ENCODE measurements at regions not wholly inside any gene's neighbourhood (a gene's known extent, or its start where the extent isn't known, plus 50 kb on each side); places are given as distances from the start of the nearest gene placed in this dataset.

DNA sequence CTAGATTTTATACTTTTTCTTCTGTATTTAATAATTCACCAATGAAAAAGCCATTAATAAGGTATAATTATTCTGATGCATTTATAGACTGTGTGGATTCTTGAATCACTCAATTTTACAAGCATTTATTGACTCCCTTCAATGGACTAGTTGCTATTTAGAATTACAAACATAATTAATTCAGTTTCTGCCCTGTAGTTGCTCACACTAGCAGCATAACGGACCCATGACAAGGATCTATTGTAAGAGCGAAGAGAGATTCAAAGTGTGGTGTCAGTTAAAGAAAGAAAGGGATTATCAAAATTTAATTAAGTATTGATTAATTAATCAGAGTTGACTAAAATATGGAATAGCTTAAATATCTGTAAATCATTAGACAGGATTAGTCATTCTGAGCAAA is 602.6 kb upstream of the PTCHD4 start:
- TF ChIP-seq, protein P1, sequence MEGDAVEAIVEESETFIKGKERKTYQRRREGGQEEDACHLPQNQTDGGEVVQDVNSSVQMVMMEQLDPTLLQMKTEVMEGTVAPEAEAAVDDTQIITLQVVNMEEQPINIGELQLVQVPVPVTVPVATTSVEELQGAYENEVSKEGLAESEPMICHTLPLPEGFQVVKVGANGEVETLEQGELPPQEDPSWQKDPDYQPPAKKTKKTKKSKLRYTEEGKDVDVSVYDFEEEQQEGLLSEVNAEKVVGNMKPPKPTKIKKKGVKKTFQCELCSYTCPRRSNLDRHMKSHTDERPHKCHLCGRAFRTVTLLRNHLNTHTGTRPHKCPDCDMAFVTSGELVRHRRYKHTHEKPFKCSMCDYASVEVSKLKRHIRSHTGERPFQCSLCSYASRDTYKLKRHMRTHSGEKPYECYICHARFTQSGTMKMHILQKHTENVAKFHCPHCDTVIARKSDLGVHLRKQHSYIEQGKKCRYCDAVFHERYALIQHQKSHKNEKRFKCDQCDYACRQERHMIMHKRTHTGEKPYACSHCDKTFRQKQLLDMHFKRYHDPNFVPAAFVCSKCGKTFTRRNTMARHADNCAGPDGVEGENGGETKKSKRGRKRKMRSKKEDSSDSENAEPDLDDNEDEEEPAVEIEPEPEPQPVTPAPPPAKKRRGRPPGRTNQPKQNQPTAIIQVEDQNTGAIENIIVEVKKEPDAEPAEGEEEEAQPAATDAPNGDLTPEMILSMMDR (conservative IDR thresholded peaks at IDR 0.05): no peak
- TF ChIP-seq ZFX (IDR thresholded peaks at IDR 0.05): no peak
- H3K27ac ChIP-seq: no peak overlapping the region

DNA sequence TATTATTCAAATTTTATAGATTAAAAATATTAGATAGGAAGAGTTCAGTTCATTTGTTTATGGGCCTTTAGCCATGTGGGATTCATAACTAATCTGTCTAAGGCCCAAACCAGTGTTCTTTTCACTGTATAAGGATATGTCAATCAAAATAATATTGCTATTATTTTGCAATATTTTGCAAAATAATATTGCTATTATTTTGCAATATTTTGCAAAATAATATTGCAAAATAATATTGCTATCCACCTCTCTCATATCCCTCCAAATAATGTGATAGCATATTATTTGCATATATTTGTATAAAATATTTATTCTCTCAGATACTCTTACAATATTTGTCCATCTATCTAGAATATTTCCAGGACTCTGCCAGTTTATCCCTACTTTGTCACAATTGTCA is 595.3 kb upstream of the PTCHD4 start:
- TF ChIP-seq, protein P1 (conservative IDR thresholded peaks at IDR 0.05): no peak
- no peak for TF ChIP-seq ZFX (IDR thresholded peaks at IDR 0.05)
- H3K27ac ChIP-seq: no peak overlapping the region

DNA sequence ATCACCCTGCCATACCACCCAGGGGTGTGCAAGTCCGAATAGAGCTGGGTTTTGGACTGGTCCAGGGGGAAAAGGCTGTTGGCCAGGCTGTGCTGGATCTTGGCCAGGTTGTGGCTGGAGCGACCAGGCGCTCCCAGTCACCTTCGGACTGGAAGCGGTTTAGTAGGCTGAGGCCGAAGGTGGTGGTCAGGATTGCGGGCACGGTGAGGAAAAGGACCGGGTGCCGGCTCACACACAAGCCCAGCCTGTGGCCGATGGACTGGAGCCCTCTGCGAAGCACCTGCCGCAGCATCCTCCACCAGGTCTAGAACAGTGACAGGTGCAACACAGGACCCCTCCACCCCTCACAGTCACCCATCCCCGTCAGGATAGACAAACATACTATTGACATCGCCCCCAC is 590.6 kb upstream of the PTCHD4 start:
- H3K27ac ChIP-seq: no peak overlapping the region
- TF ChIP-seq ZFX (IDR thresholded peaks at IDR 0.05): no peak
- TF ChIP-seq, protein P1 (conservative IDR thresholded peaks at IDR 0.05): no peak

DNA sequence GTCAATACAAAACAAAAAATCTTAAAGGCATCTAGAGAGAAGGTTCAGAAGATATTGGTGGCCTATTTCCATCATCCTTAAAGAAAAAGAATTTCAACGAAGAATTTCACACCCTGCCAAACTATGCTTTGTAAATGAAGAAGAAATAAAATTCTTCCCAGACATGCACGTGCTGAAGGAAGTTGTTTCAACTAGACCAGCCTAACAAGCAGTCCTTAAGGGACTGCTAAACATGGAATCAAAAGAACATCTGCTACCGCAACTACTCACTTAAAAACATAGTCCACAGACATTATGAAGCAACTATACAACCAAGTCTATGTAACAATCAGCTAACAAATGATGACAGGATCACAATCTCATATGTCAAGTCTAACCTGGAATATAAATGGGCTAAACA is 584.9 kb upstream of the PTCHD4 start:
- H3K27ac ChIP-seq: no peak overlapping the region
- TF ChIP-seq, protein P1 (conservative IDR thresholded peaks at IDR 0.05): no peak
- no peak for TF ChIP-seq ZFX (IDR thresholded peaks at IDR 0.05)

DNA sequence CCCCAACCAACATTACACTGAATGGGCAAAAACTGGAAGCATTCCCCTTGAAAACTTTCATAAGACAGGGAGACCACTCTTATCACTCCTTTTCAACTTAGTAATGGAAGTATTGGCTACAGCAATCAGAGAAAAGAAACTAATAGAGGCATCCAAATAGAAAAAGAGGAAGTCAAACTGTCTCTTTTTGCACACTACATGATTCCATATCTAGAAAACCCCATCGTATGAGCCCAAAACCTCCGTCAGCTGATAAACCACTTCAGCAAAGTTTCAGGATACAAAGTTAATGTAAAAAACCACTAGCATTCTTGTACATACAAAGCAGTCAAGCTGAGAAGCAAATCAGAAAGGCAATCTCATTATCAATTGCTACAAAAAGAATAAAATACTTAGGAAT is 580.4 kb upstream of the PTCHD4 start:
- TF ChIP-seq ZFX (IDR thresholded peaks at IDR 0.05): no peak
- TF ChIP-seq, protein P1 (conservative IDR thresholded peaks at IDR 0.05): no peak
- no peak overlapping the region for H3K27ac ChIP-seq

DNA sequence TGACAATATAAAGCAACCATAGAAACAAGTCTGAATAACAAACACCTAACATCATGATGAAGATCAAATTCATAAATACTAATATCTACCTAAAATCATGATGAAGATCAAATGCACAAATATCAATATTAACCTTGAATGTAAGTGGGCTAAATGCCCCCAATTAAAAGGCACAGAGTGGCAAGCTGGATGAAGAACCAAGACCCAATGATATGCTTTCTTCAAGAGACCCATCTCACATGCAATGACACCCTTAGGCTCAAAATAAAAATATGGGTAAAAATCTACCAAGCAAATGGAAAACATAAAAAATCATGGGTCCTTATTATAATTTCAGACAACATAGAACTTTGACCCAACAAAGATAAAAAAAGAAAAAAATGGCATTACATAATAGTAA is 578.5 kb upstream of the PTCHD4 start:
- H3K27ac ChIP-seq: no peak overlapping the region
- TF ChIP-seq, protein P1 (conservative IDR thresholded peaks at IDR 0.05): no peak
- TF ChIP-seq ZFX (IDR thresholded peaks at IDR 0.05): no peak

DNA sequence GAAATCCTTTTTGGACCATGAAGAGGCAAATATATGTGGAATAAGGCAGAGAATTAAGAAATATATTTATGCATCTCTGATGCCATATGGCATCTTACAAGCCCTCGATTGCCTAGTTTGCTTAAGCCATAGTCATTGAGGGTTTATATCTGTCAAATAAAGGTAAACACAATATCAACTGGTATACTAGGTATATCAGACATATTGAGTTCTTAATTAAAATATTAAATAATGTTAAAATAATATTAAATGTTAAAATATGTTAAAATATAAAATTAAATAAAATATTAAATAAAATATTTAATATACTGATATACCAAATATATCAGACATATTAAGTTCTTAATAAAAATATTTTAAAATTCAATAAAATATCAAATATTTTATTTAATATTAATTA is 567.4 kb upstream of the PTCHD4 start:
- TF ChIP-seq ZFX (IDR thresholded peaks at IDR 0.05): no peak
- TF ChIP-seq, protein P1 (conservative IDR thresholded peaks at IDR 0.05): no peak
- no peak overlapping the region for H3K27ac ChIP-seq

Data from C4-2B (cell line).